ENCODE measurements at regions not wholly inside any gene's neighbourhood (a gene's known extent, or its start where the extent isn't known, plus 50 kb on each side); places are given as distances from the start of the nearest gene placed in this dataset.

DNA sequence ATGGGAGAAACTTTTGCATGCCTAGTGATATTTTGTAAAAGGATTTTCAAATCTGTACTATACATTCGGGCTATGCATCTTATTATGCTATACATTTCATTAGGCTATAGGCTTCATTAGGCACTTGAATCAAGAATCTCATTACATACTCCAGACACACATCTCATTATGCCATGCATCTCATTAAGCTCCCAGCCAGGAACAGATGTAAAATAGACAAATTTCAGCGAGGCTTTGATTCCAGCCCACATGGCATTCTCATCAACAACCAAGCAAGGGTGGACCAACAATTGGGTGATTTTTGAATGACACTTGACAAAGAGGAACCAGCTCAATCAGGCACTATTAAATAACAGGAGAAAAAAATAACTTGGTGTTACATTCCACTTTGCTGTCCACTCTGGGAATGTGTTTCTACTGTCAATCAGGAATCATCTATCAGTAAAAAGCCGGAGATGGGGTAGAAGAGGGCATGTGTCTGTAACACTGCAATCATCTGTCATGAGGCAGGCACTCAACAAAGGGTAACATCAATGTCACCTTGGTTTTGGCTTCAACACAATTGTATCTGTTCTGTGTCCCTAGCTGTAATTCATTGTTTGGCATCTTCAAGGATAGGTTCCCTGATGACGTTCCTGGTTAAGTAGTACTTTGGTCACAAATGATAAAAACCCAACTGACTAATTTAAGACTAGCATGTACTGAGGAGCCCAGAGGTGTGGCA is 498.6 kb downstream of the EPHA4 start:
- no peak for DNase-seq (ENCODE audit: low read depth)
- TF ChIP-seq, protein P1, sequence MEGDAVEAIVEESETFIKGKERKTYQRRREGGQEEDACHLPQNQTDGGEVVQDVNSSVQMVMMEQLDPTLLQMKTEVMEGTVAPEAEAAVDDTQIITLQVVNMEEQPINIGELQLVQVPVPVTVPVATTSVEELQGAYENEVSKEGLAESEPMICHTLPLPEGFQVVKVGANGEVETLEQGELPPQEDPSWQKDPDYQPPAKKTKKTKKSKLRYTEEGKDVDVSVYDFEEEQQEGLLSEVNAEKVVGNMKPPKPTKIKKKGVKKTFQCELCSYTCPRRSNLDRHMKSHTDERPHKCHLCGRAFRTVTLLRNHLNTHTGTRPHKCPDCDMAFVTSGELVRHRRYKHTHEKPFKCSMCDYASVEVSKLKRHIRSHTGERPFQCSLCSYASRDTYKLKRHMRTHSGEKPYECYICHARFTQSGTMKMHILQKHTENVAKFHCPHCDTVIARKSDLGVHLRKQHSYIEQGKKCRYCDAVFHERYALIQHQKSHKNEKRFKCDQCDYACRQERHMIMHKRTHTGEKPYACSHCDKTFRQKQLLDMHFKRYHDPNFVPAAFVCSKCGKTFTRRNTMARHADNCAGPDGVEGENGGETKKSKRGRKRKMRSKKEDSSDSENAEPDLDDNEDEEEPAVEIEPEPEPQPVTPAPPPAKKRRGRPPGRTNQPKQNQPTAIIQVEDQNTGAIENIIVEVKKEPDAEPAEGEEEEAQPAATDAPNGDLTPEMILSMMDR (IDR thresholded peaks at IDR 0.05; ENCODE audit: low read depth, low read length, missing control alignments), result no peak
- H3K4me3 ChIP-seq (ENCODE audit: low read depth, low read length), result no peak overlapping the region

DNA sequence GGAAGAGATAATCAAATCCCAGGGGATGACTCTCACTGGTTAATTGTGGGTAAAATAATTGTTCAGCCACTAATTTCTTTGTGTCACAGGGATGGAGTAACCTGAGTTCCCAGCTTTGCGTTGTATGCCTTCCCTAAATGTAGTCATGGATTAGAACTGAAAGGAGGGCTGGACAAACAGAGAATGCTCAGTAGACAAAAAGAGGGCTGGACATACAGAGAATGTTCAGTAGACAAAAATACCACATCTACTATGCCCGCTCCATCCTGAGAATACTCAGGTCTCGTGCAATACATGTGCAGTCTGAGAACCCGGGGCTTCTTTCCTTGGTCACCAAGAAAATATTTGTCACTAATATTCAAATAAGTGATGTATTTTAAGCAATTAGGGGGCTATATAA is 497.9 kb downstream of the EPHA4 start:
- H3K4me3 ChIP-seq (ENCODE audit: low read depth, low read length), result no peak overlapping the region
- TF ChIP-seq, protein P1 (IDR thresholded peaks at IDR 0.05; ENCODE audit: low read depth, low read length, missing control alignments), result no peak
- no peak for DNase-seq (ENCODE audit: low read depth)

DNA sequence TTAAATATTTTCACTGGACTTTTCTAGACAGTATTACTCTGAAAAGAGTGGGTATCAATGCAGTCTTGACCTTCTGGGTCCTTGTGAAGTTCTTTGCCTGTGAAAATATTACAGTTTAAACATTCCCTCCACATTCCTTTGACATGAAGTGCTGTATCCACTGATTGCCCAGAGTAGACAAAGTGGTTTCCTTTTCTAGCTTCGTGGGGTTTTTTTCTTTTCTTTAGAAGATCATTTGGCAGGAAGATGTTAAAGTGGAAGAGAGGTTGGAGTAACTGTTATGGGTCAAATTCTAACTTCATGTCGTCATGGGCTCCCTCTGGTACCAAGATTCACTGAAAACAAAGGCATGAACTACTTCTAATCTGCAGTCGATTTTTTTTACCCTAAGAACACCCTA is 496.9 kb downstream of the EPHA4 start:
- H3K4me3 ChIP-seq (ENCODE audit: low read depth, low read length), result no peak overlapping the region
- DNase-seq (ENCODE audit: low read depth), result no peak
- TF ChIP-seq, protein P1 (IDR thresholded peaks at IDR 0.05; ENCODE audit: low read depth, low read length, missing control alignments), result no peak

DNA sequence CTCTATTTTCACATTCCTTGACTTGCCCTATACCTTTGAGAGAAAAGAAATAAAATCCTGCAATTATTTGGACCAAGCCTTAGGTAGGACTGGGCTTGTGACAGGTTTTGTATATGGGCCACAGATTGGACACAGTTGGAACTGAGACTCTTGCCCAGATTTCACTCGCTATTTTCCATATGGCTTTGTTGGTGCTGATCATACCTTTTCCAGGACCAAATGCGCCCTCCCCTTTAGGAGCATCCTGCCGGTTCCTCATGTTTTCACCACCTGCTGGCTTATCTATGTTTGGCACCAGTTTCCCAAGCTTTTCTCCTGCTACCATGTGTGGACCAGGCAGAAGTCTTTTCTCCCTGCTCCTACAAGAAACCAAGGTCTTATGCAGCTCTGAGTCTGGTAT is 494.9 kb downstream of the EPHA4 start:
- H3K4me3 ChIP-seq (ENCODE audit: low read depth, low read length), result no peak overlapping the region
- TF ChIP-seq, protein P1 (IDR thresholded peaks at IDR 0.05; ENCODE audit: low read depth, low read length, missing control alignments), result no peak
- DNase-seq (ENCODE audit: low read depth), result no peak

DNA sequence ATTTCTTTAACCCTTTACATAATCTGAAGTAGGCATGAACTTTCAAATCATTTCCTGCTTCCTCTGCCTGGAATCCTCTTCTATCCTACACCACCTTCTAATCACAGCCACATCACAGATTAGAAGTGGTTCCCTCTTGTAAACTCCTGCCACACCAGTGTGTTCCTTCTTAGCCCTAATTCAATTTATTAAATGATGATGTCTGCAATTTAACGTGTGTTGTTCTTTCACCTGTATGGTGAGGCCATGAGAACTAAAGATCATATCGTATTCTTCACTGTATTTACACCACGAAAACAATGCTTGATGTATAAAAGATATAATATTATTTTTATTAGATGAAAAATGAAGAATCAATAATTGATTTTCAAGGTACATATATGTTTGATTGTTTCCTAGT is 494.3 kb downstream of the EPHA4 start:
- DNase-seq (ENCODE audit: low read depth), result no peak
- no peak overlapping the region for H3K4me3 ChIP-seq (ENCODE audit: low read depth, low read length)
- TF ChIP-seq, protein P1 (IDR thresholded peaks at IDR 0.05; ENCODE audit: low read depth, low read length, missing control alignments), result no peak

DNA sequence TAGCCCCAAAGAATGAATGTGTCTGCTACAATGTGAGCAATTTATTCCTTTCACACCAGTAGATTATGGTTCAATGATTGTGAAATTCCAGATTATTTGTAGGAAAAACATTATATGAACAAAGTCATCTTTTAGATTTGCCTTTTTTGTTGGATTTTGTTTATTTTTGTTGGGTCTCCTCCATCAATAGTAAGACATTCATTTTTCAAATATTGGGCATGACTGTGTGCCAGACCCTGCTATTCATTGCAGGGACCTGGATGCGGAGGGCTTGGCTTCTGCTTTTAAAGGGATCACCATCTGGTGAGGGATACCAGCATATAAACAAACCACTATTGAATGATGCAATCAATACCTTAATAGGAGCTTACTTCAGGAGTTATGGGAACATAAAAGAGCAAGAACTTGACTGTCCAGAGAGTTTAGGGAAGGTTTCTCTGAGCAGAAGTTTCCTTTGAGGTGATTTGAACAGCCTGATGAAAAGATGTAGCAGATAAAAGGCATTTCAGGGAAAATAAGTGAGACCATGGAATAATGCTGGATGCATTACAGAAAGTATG is 486.7 kb downstream of the EPHA4 start:
- DNase-seq (ENCODE audit: low read depth), result no peak
- H3K4me3 ChIP-seq (ENCODE audit: low read depth, low read length), result no peak overlapping the region
- TF ChIP-seq, protein P1 (IDR thresholded peaks at IDR 0.05; ENCODE audit: low read depth, low read length, missing control alignments), result no peak

DNA sequence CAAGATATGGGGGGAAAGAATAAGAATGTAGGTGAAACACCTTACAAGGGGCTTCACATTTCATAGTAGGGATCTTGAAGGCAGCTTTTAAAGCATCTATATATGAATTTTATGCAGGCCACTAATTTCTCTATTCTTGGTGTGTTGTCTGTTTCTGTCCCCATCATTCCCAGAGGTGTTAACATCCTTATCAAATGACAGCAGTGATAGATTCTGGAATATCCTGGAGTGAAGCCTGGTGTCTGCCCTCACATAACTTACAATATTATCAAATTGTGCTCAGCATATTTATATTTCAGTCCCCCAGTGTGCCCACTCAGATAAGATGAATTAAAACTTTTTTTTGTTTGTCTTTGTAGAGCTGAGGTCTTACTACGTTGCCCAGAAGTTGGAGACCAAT is 486.2 kb downstream of the EPHA4 start:
- TF ChIP-seq, protein P1 (IDR thresholded peaks at IDR 0.05; ENCODE audit: low read depth, low read length, missing control alignments), result no peak
- no peak for DNase-seq (ENCODE audit: low read depth)
- no peak overlapping the region for H3K4me3 ChIP-seq (ENCODE audit: low read depth, low read length)
